NB4 (cell line): ENCODE measurements at regions not wholly inside any gene's neighbourhood (a gene's known extent, or its start where the extent isn't known, plus 50 kb on each side); places are given as distances from the start of the nearest gene placed in this dataset.
A peak's percentile ranks its signal among the peaks of the same experiment; 100 is the strongest.

ENCODE experiments used
- DNase-seq: peaks from one replicate; pipeline ENCODE4 v3.0.0; 2010; ENCODE audit warnings: low read depth
- H3K4me3 ChIP-seq: one replicate; pipeline ENCODE4 v1.5.1; 2011; ENCODE audit warnings: mild to moderate bottlenecking, low read depth, low read length, moderate library complexity
- MAX ChIP-seq: IDR thresholded peaks from 2 replicates; pipeline ENCODE4 v1.6.1; 2011; ENCODE audit warnings: low read depth, low read length
- MYC ChIP-seq: IDR thresholded peaks from 2 replicates; pipeline ENCODE4 v1.6.1; 2011; ENCODE audit warnings: low read depth, low read length
- POLR2A ChIP-seq: IDR thresholded peaks from 2 replicates; pipeline ENCODE4 v1.6.1; 2011; ENCODE audit warnings: mild to moderate bottlenecking; ENCODE audit not compliant: insufficient read length; ENCODE audit errors: extremely low read depth
- TF ChIP-seq, protein P1 (sequence below): IDR thresholded peaks from one replicate; pipeline ENCODE4 v1.5.1; 2012; ENCODE audit warnings: low read depth, low read length

DNA sequence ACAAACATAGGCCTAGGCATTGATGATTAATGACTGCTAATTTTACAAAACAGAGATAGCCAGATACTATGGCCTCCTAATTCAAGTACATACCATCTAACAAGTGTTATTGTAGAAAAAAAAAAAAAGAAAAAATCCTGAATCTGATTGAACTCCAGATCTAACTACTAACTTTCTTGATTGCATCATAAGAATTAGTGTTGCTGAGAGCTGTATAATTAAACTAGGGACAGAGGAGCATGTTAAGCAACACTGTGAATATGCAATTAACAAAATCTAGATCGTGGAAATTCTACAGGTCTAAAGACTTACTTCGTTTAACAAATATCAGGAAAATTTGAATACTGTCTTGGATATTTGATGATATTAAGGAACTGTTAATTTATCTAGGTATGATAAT, 208.3 kb upstream of the ZNF608 start:
- TF ChIP-seq, protein P1, sequence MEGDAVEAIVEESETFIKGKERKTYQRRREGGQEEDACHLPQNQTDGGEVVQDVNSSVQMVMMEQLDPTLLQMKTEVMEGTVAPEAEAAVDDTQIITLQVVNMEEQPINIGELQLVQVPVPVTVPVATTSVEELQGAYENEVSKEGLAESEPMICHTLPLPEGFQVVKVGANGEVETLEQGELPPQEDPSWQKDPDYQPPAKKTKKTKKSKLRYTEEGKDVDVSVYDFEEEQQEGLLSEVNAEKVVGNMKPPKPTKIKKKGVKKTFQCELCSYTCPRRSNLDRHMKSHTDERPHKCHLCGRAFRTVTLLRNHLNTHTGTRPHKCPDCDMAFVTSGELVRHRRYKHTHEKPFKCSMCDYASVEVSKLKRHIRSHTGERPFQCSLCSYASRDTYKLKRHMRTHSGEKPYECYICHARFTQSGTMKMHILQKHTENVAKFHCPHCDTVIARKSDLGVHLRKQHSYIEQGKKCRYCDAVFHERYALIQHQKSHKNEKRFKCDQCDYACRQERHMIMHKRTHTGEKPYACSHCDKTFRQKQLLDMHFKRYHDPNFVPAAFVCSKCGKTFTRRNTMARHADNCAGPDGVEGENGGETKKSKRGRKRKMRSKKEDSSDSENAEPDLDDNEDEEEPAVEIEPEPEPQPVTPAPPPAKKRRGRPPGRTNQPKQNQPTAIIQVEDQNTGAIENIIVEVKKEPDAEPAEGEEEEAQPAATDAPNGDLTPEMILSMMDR = no peak
- TF ChIP-seq POLR2A (no peak), MYC (no peak), MAX (no peak)
- no peak for DNase-seq
- no peak overlapping the region for H3K4me3 ChIP-seq

- TF ChIP-seq MAX (no peak), POLR2A (no peak), MYC (no peak)
- TF ChIP-seq, protein P1 = no peak
- no peak overlapping the region for H3K4me3 ChIP-seq
- no peak for DNase-seq
Measured at GRCh38 chr5:124956471-124957029, 210.1 kb upstream of the ZNF608 start.

DNA sequence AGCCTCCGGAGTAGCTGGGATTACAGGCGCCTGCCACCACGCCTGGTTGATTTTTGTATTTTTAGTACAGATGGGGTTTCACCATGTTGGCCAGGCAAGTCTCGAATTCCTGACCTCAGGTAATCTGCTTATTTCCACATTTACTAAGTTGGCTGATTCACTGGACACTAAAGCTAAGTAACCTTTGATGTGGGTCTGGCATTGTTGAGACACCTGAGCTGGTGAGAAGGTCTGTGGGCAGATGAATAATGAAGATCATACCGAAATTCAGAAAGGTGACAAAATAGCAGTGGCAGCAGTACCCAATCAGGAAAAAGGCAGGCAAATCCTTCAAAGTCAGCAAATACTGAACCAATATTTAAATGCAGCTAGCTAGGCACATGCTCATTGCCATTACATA, 210.6 kb upstream of the ZNF608 start:
- DNase-seq = no peak
- H3K4me3 ChIP-seq = no peak overlapping the region
- TF ChIP-seq POLR2A = no peak
- no peak for TF ChIP-seq MAX
- TF ChIP-seq, protein P1 = no peak
- TF ChIP-seq MYC = no peak

DNA sequence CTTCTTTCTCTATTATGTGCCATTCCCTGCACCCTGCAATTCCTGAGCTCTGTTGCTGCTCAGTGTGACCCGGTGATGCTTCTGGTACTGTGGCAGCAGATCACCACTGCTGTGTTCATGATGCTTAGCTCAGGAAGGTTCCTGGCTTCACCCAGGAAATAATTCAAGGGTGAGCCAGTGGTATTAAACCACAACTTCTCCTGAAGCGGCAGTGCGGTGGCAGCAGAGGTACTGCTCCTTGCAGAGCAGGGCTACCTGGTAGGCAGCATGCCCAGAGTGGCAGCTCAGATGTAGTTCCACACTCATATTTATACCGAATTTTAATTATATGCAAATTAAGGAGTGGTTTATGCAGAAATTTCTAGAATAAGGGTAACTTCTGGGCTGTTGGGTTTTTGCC, 213.8 kb upstream of the ZNF608 start:
- TF ChIP-seq MAX = no peak
- TF ChIP-seq POLR2A = no peak
- TF ChIP-seq, protein P1 = no peak
- TF ChIP-seq MYC = no peak
- DNase-seq = no peak
- no peak overlapping the region for H3K4me3 ChIP-seq

DNA sequence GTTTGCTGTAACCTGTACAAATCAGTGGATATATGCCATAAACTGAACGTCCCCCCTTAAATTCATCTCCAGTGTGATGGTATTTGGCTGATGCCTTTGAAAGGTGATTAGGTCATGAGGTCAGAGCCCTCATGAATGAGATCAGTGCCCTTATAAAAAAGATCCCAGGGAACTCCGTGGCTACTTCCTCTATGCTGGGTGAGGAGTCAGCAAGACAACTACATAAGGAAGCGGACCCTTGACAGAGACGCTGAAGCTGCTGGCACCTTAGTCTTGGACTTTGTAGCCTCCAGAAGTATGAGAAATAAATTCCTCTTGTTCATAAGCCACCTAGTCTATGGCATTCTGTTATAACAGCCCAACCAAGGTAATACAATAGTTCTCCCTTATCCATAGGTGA, 215.1 kb upstream of the ZNF608 start:
- no peak for TF ChIP-seq MYC
- TF ChIP-seq MAX = no peak
- no peak for TF ChIP-seq POLR2A
- TF ChIP-seq, protein P1 = no peak
- peak; percentile 8 for DNase-seq

More for the DNA sequence above, 215.1 kb upstream of the ZNF608 start:
- no peak overlapping the region for H3K4me3 ChIP-seq
